Liver (tissue), 8 donors: ENCODE measurements at regions not wholly inside any gene's neighbourhood (a gene's known extent, or its start where the extent isn't known, plus 50 kb on each side); places are given as distances from the start of the nearest gene placed in this dataset.

Experiments
- DNase-seq: peaks from one replicate; pipeline ENCODE4 v3.0.0-alpha.2; 2017; ENCODE audit warnings: low spot score
- H3K27ac ChIP-seq, 2 donors: one replicate each; pipeline ENCODE4 v1.7.0; 2013; ENCODE audit warnings: inconsistent platforms in 2 of 2, low read length in 2 of 2, control low read depth in 1 of 2, low read depth in 1 of 2, mild to moderate bottlenecking in 1 of 2
- H3K27me3 ChIP-seq, 4 donors: one replicate each; pipeline versions ENCODE4 v1.6.1 to v1.7.0; 2013; ENCODE audit warnings: low read length in 3 of 4, inconsistent platforms in 1 of 4, mild to moderate bottlenecking in 1 of 4, moderate library complexity in 1 of 4; ENCODE audit not compliant: control insufficient read depth in 4 of 4, insufficient read depth in 4 of 4
- H3K36me3 ChIP-seq, 4 donors: one replicate each; pipeline versions ENCODE4 v1.6.1 to v1.7.0; 2013; ENCODE audit warnings: low read length in 3 of 4, mild to moderate bottlenecking in 3 of 4, low read depth in 1 of 4, moderate library complexity in 1 of 4; ENCODE audit not compliant: control insufficient read depth in 4 of 4, insufficient read depth in 3 of 4
- H3K4me1 ChIP-seq, 4 donors: one replicate each; pipeline versions ENCODE4 v1.6.1 to v1.7.0; 2013; ENCODE audit warnings: low read length in 3 of 4, mild to moderate bottlenecking in 3 of 4, moderate library complexity in 1 of 4; ENCODE audit not compliant: control insufficient read depth in 4 of 4, insufficient read depth in 4 of 4
- H3K4me3 ChIP-seq, 3 donors: one replicate each; pipeline versions ENCODE4 v1.6.1 to v1.7.0; 2013; ENCODE audit warnings: low read length in 3 of 3, control low read depth in 1 of 3, low read depth in 1 of 3, mild to moderate bottlenecking in 1 of 3
- H3K9ac ChIP-seq, 2 donors: one replicate each; pipeline ENCODE4 v1.7.0; 2013; ENCODE audit warnings: low read length in 2 of 2, mild to moderate bottlenecking in 2 of 2, moderate library complexity in 2 of 2, control low read depth in 1 of 2, low read depth in 1 of 2
- H3K9me3 ChIP-seq, 4 donors: one replicate each; pipeline versions ENCODE4 v1.6.1 to v1.7.0; 2013; ENCODE audit warnings: low read length in 3 of 4; ENCODE audit not compliant: control insufficient read depth in 4 of 4
- CTCF ChIP-seq: fragments of 150-350 bp; IDR thresholded peaks from 2 replicates; pipeline ENCODE4 v1.5.1; 2017; ENCODE audit warnings: improper control_type of control experiment, low read depth, low read length; ENCODE audit not compliant: missing input control
- EGR1 ChIP-seq, 2 donors: IDR thresholded peaks; 2 replicates each; pipeline ENCODE4 v1.6.1; 2016 to 2018; ENCODE audit warnings: antibody characterized with exemption in 2 of 2, low read depth in 2 of 2
- FOXA1 ChIP-seq: IDR thresholded peaks from 2 replicates; pipeline ENCODE4 v1.6.1; 2016; ENCODE audit warnings: antibody characterized with exemption
- FOXA2 ChIP-seq: IDR thresholded peaks from 2 replicates; pipeline ENCODE4 v1.6.1; 2016; ENCODE audit warnings: antibody characterized with exemption
- GABPA ChIP-seq, 2 donors: IDR thresholded peaks in 1 of 2; conservative IDR thresholded peaks in 1 of 2; 2 replicates each; pipeline ENCODE4 v1.6.1; 2016; ENCODE audit warnings: antibody characterized with exemption in 2 of 2, mild to moderate bottlenecking in 1 of 2, moderate library complexity in 1 of 2
- HNF4A ChIP-seq, 2 donors: conservative IDR thresholded peaks; 2 replicates each; pipeline ENCODE4 v1.6.1; 2016; ENCODE audit warnings: antibody characterized with exemption in 2 of 2, mild to moderate bottlenecking in 2 of 2
- HNF4G ChIP-seq: IDR thresholded peaks from 2 replicates; pipeline ENCODE4 v1.6.1; 2016; ENCODE audit warnings: antibody characterized with exemption
- JUND ChIP-seq, 2 donors: IDR thresholded peaks; 2 replicates each; pipeline ENCODE4 v1.6.1; 2016; ENCODE audit warnings: antibody characterized with exemption in 2 of 2
- MAX ChIP-seq: IDR thresholded peaks from 2 replicates; pipeline ENCODE4 v1.6.1; 2016; ENCODE audit warnings: antibody characterized with exemption
- NR2F2 ChIP-seq: IDR thresholded peaks from 2 replicates; pipeline ENCODE4 v1.6.1; 2016; ENCODE audit warnings: antibody characterized with exemption
- RAD21 ChIP-seq, 2 donors: IDR thresholded peaks; 2 replicates each; pipeline ENCODE4 v1.6.1; 2016; ENCODE audit warnings: antibody characterized with exemption in 2 of 2, mild to moderate bottlenecking in 2 of 2
- REST ChIP-seq: IDR thresholded peaks from 2 replicates; pipeline ENCODE4 v1.6.1; 2016; ENCODE audit warnings: antibody characterized with exemption, mild to moderate bottlenecking
- RXRA ChIP-seq, 2 donors: IDR thresholded peaks; 2 replicates each; pipeline ENCODE4 v1.6.1; 2017 to 2018; ENCODE audit warnings: antibody characterized with exemption in 2 of 2, mild to moderate bottlenecking in 1 of 2
- SP1 ChIP-seq: IDR thresholded peaks from 2 replicates; pipeline ENCODE4 v1.6.1; 2018; ENCODE audit warnings: antibody characterized with exemption, mild to moderate bottlenecking
- TAF1 ChIP-seq: conservative IDR thresholded peaks from 2 replicates; pipeline ENCODE4 v1.6.1; 2016; ENCODE audit warnings: antibody characterized with exemption, mild to moderate bottlenecking
- YY1 ChIP-seq: IDR thresholded peaks from 2 replicates; pipeline ENCODE4 v1.6.1; 2016; ENCODE audit warnings: antibody characterized with exemption, mild to moderate bottlenecking
- ZBTB33 ChIP-seq: IDR thresholded peaks from 2 replicates; pipeline ENCODE4 v1.6.1; 2016; ENCODE audit warnings: antibody characterized with exemption
- WGBS: extraction: QIAGEN DNeasy Blood & Tissue Kit; methylation state at CpG from one replicate; pipeline ENCODE4 v1.1.7; 2013; 5-methylcytosine and 5-hydroxymethylcytosine counted together
- TF ChIP-seq, protein P1 (sequence below): IDR thresholded peaks from 2 replicates; pipeline ENCODE4 v1.6.1; 2016; ENCODE audit warnings: antibody characterized with exemption
- donor health status: healthy.
- donor health status: healthy.
- donor health status: healthy.
- donor health status: healthy.
- donor health status: healthy.

- no peak for DNase-seq
- WGBS, result 76% methylated on average over 2 of the region's 2 CpGs
- peaks cover 0 to under 1% (median 0%) of the 10 kb centered on the region in 4 donors for H3K4me1 ChIP-seq
- no peak overlapping the region for H3K27ac ChIP-seq
- H3K4me3 ChIP-seq, result no peak overlapping the region
- no peaks in the 10 kb centered on the region for H3K36me3 ChIP-seq
- H3K9ac ChIP-seq, result no peak overlapping the region
- TF ChIP-seq YY1 (no peak), JUND (IDR thresholded peaks at IDR 0.05) (no peak), CTCF (no peak), TAF1 (no peak), HNF4G (no peak), ZBTB33 (no peak), FOXA1 (no peak), MAX (no peak), SP1 (no peak), EGR1 (IDR thresholded peaks at IDR 0.05; ENCODE audit: low read depth in 2 of 2) (no peak), NR2F2 (no peak), HNF4A (conservative IDR thresholded peaks at IDR 0.05) (no peak), RAD21 (IDR thresholded peaks at IDR 0.05) (no peak), FOXA2 (no peak), GABPA (IDR thresholded peaks at IDR 0.05 in 1 of 2, conservative IDR thresholded peaks at IDR 0.05 in 1 of 2) (no peak), RXRA (IDR thresholded peaks at IDR 0.05) (no peak)
- TF ChIP-seq, protein P1, sequence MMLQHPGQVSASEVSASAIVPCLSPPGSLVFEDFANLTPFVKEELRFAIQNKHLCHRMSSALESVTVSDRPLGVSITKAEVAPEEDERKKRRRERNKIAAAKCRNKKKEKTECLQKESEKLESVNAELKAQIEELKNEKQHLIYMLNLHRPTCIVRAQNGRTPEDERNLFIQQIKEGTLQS, result no peak
- H3K9me3 ChIP-seq, result no peaks in the 10 kb centered on the region
- H3K27me3 ChIP-seq, result no peaks in the 10 kb centered on the region
Measured at GRCh38 chr4:53688186-53688790, 97.0 kb upstream of the LNX1 start.

GRCh38 chr4:53686521-53686920, 95.2 kb upstream of the LNX1 start:
- Histone ChIP-seq H3K4me1 (no peaks in the 10 kb centered on the region), H3K9ac (no peak overlapping the region), H3K9me3 (no peaks in the 10 kb centered on the region), H3K4me3 (no peak overlapping the region), H3K27ac (no peak overlapping the region), H3K36me3 (no peaks in the 10 kb centered on the region), H3K27me3 (no peaks in the 10 kb centered on the region)
- no peak for DNase-seq
- WGBS, result 94% methylated on average over 1 of the region's 1 CpG
- TF ChIP-seq FOXA2 (no peak), RAD21 (IDR thresholded peaks at IDR 0.05) (no peak), YY1 (no peak), MAX (no peak), FOXA1 (no peak), HNF4A (conservative IDR thresholded peaks at IDR 0.05) (no peak), EGR1 (IDR thresholded peaks at IDR 0.05; ENCODE audit: low read depth in 2 of 2) (no peak), JUND (IDR thresholded peaks at IDR 0.05) (no peak), ZBTB33 (no peak), REST (no peak), SP1 (no peak), NR2F2 (no peak), CTCF (no peak), TAF1 (no peak), GABPA (IDR thresholded peaks at IDR 0.05 in 1 of 2, conservative IDR thresholded peaks at IDR 0.05 in 1 of 2) (no peak)
